ENCODE measurements at regions not wholly inside any gene's neighbourhood (a gene's known extent, or its start where the extent isn't known, plus 50 kb on each side); places are given as distances from the start of the nearest gene placed in this dataset.

GRCh38 chr11:71329165-71329510 lies 76.8 kb upstream of the SHANK2 start:
- no peak for DNase-seq

GRCh38 chr11:71327156-71328085 lies 75.0 kb upstream of the SHANK2 start:
- H3K9me3 ChIP-seq = no peaks in the 10 kb centered on the region
- H3K36me3 ChIP-seq (replicated peaks in 1 of 2; ENCODE audit: insufficient read depth in 1 of 2, low read depth in 2 of 2) = no peaks in the 10 kb centered on the region
- H3K4me1 ChIP-seq = no peaks in the 10 kb centered on the region
- no peak overlapping the region for H3K4me3 ChIP-seq
- TF ChIP-seq POLR2A (IDR thresholded peaks at IDR 0.05) = no peak
- TF ChIP-seq CTCF (IDR thresholded peaks at IDR 0.05) = no peak
- no peaks in the 10 kb centered on the region for H3K27me3 ChIP-seq
- intact Hi-C loops (cut with DNase I) = no loop called here
- H3K27ac ChIP-seq = no peak overlapping the region
- WGBS, 2 donors = 78 to 86% methylated on average over 9 to 20 of the region's 20 CpGs
- ATAC-seq (no peak), DNase-seq (no peak)

More at GRCh38 chr11:71329165-71329510, 76.8 kb upstream of the SHANK2 start:
- Histone ChIP-seq H3K27me3 (no peaks in the 10 kb centered on the region), H3K36me3 (replicated peaks in 1 of 2; ENCODE audit: insufficient read depth in 1 of 2, low read depth in 2 of 2) (no peaks in the 10 kb centered on the region), H3K27ac (no peak overlapping the region), H3K4me3 (no peak overlapping the region), H3K4me1 (no peaks in the 10 kb centered on the region), H3K9me3 (no peaks in the 10 kb centered on the region)
- intact Hi-C loops (cut with DNase I) = no loop called here
- no peak for ATAC-seq
- TF ChIP-seq POLR2A (IDR thresholded peaks at IDR 0.05) (no peak), CTCF (IDR thresholded peaks at IDR 0.05) (no peak)
- 63 to 70% methylated on average over 3 of the region's 3 CpGs for WGBS, 2 donors

- peaks cover 7% of the 10 kb centered on the region for H3K4me1 ChIP-seq
- H3K36me3 ChIP-seq (replicated peaks in 1 of 2; ENCODE audit: insufficient read depth in 1 of 2, low read depth in 2 of 2) = no peaks in the 10 kb centered on the region
- no peak overlapping the region for H3K27ac ChIP-seq
- intact Hi-C loops (cut with DNase I) = no loop called here
- no peaks in the 10 kb centered on the region for H3K27me3 ChIP-seq
- WGBS, 2 donors = 71 to 82% methylated on average over 8 to 10 of the region's 10 CpGs
- H3K9me3 ChIP-seq = no peaks in the 10 kb centered on the region
- ATAC-seq = no peak
- no peak for TF ChIP-seq CTCF (IDR thresholded peaks at IDR 0.05)
- TF ChIP-seq POLR2A (IDR thresholded peaks at IDR 0.05) = no peak
- DNase-seq = no peak
- no peak overlapping the region for H3K4me3 ChIP-seq
These were observed 74.1 kb upstream of the SHANK2 start for GRCh38 chr11:71326328-71326940.

GRCh38 chr11:71325418-71326327 lies 73.3 kb upstream of the SHANK2 start:
- no peak for TF ChIP-seq POLR2A (IDR thresholded peaks at IDR 0.05)
- TF ChIP-seq CTCF (IDR thresholded peaks at IDR 0.05) = no peak
- intact Hi-C loops (cut with DNase I) = no loop called here

More at GRCh38 chr11:71325418-71326327, 73.3 kb upstream of the SHANK2 start:
- Histone ChIP-seq H3K27me3 (no peaks in the 10 kb centered on the region), H3K4me3 (no peak overlapping the region), H3K9me3 (no peaks in the 10 kb centered on the region), H3K36me3 (replicated peaks in 1 of 2; ENCODE audit: insufficient read depth in 1 of 2, low read depth in 2 of 2) (no peaks in the 10 kb centered on the region), H3K27ac (no peak overlapping the region), H3K4me1 (peaks cover 7% of the 10 kb centered on the region)
- DNase-seq = no peak
- no peak for ATAC-seq
- WGBS, 2 donors = 82 to 86% methylated on average over 19 to 24 of the region's 24 CpGs
